K562 (cell line): ENCODE measurements at regions not wholly inside any gene's neighbourhood (a gene's known extent, or its start where the extent isn't known, plus 50 kb on each side); places are given as distances from the start of the nearest gene placed in this dataset.

Source experiments
- ATAC-seq: fragments of 200-7000 bp; cut with Tn5 transposase; 3 replicates; pipeline ENCODE4 v1.9.1; 2020; ENCODE audit warnings: moderate library complexity
- BruUV-seq: library from RNA; stranded (reverse); fragments of 400-500 nt; replicated peaks from 2 replicates; lab custom pipeline; 2021; lab: Mats Ljungman, UMichigan
- CTCF ChIA-PET: fragments of 300-600 bp; formaldehyde crosslinking; extraction: SDS; loops from one replicate; lab custom pipeline; 2021; ENCODE audit warnings: low intra/inter-chr PET ratio; lab: Yijun Ruan, JAX
- POLR2A ChIA-PET: fragments of 300-600, 350-650 bp; sonication (Branson Sonifier 250); formaldehyde crosslinking; extraction: SDS; loops from one replicate; lab custom pipeline; 2021; ENCODE audit warnings: antibody characterized with exemption, inconsistent platforms; lab: Yijun Ruan, JAX
- DNase-seq, 4 experiments: peaks; one replicate each; pipeline versions ENCODE4 v3.0.0 to v3.0.0-alpha.2; 2011 to 2018; ENCODE audit warnings: low spot score in 3 of 4, mixed read lengths in 3 of 4; ENCODE audit errors: extremely low read depth in 1 of 4
- FAIRE-seq: peaks from 2 replicates; lab custom pipeline; 2011; peaks lifted over from hg19 to GRCh38; lab: Jason Lieb, UNC
- H2AFZ ChIP-seq: 2 replicates; pipeline ENCODE4 v1.6.0; 2011; ENCODE audit warnings: low read depth, low read length, control low read depth, inconsistent platforms
- H3K27ac ChIP-seq: fragments of 200-600 bp; 3 replicates; pipeline ENCODE4 v1.8.0; 2011; ENCODE audit warnings: low read depth, mild to moderate bottlenecking, control low read depth, inconsistent platforms, low read length, moderate library complexity, mixed read lengths; ENCODE audit errors: extremely low read depth
- H3K27me3 ChIP-seq, 2 experiments: fragments of 300-600 bp in 1 of 2; 2 replicates in 1 of 2; 3 replicates in 1 of 2; pipeline versions ENCODE4 v1.6.0 to v1.8.0; 2011; ENCODE audit warnings: inconsistent platforms in 2 of 2, low read length in 2 of 2, mild to moderate bottlenecking in 1 of 2, mixed read lengths in 1 of 2, moderate library complexity in 1 of 2; ENCODE audit not compliant: control insufficient read depth in 2 of 2, insufficient read depth in 2 of 2
- H3K36me3 ChIP-seq: fragments of 300-600 bp; 3 replicates; pipeline ENCODE4 v1.8.0; 2011; ENCODE audit warnings: mild to moderate bottlenecking, low read length, inconsistent platforms; ENCODE audit not compliant: control insufficient read depth, insufficient read depth
- H3K4me1 ChIP-seq, 2 experiments: fragments of 200-600 bp in 1 of 2; replicated peaks in 1 of 2; 2 replicates in 1 of 2; 3 replicates in 1 of 2; pipeline versions ENCODE4 v1.5.1 to v1.8.0; 2011; ENCODE audit warnings: inconsistent platforms in 2 of 2, low read length in 2 of 2, mild to moderate bottlenecking in 1 of 2, mixed read lengths in 1 of 2, moderate library complexity in 1 of 2; ENCODE audit not compliant: control insufficient read depth in 2 of 2, insufficient read depth in 2 of 2
- H3K4me2 ChIP-seq: 2 replicates; pipeline ENCODE4 v1.6.1; 2011; ENCODE audit warnings: low read length, control low read depth, inconsistent platforms, mixed read lengths; ENCODE audit not compliant: insufficient read depth
- H3K4me3 ChIP-seq: fragments of 200-600 bp; sonication (generic), shearing (Covaris generic); 2 replicates; pipeline ENCODE4 v1.5.1; 2016; ENCODE audit warnings: control low read depth, inconsistent platforms
- H3K79me2 ChIP-seq: fragments of 200-600 bp; 3 replicates; pipeline ENCODE4 v1.8.0; 2011; ENCODE audit warnings: low read length, inconsistent platforms; ENCODE audit not compliant: control insufficient read depth, insufficient read depth
- H3K9ac ChIP-seq, 2 experiments: 2 replicates each; pipeline versions ENCODE4 v1.6.0 to v1.6.1; 2011; ENCODE audit warnings: low read depth in 2 of 2, low read length in 2 of 2, control low read depth in 1 of 2, inconsistent platforms in 1 of 2, mild to moderate bottlenecking in 1 of 2, mixed read lengths in 1 of 2; ENCODE audit not compliant: insufficient read depth in 1 of 2
- H3K9me1 ChIP-seq: one replicate; pipeline ENCODE4 v1.6.0; 2011; ENCODE audit warnings: inconsistent platforms, mild to moderate bottlenecking, low read length, moderate library complexity; ENCODE audit not compliant: control insufficient read depth, insufficient read depth
- H3K9me3 ChIP-seq: replicated peaks from 2 replicates; pipeline ENCODE4 v1.5.1; 2011; ENCODE audit warnings: low read depth, low read length, inconsistent platforms; ENCODE audit not compliant: control insufficient read depth, insufficient read depth
- H4K20me1 ChIP-seq: replicated peaks from 2 replicates; pipeline ENCODE4 v1.6.1; 2011; ENCODE audit warnings: low read length, inconsistent platforms, mixed read lengths; ENCODE audit not compliant: control insufficient read depth, insufficient read depth
- CC2D1A ChIP-seq: fragments of 450-650 bp; IDR thresholded peaks from 2 replicates; pipeline ENCODE4 v1.6.1; 2017; ENCODE audit warnings: mild to moderate bottlenecking
- DNMT1 ChIP-seq: fragments of 450-650 bp; IDR thresholded peaks from 2 replicates; pipeline ENCODE4 v1.6.1; 2016; ENCODE audit warnings: antibody characterized with exemption, mild to moderate bottlenecking
- ETV6 ChIP-seq, 3 experiments: fragments of 150-350 bp in 1 of 3; sonication (generic) in 1 of 3; formaldehyde crosslinking in 1 of 3; IDR thresholded peaks; 2 replicates each; pipeline versions ENCODE4 v1.6.1 to v1.8.0; 2014 to 2022; ENCODE audit warnings: borderline replicate concordance in 2 of 3, low read depth in 2 of 3, antibody characterized with exemption in 1 of 3, low read length in 1 of 3, mild to moderate bottlenecking in 1 of 3, missing genetic modification reagents in 1 of 3
- GTF2E2 ChIP-seq: fragments of 200-800 bp; sonication (Bioruptor generic); IDR thresholded peaks from 2 replicates; pipeline ENCODE4 v1.6.1; 2016; ENCODE audit warnings: missing genetic modification characterization, missing compliant biosample characterization
- HDAC3 ChIP-seq: fragments of 450-650 bp; IDR thresholded peaks from 2 replicates; pipeline ENCODE4 v1.6.1; 2018; ENCODE audit warnings: borderline replicate concordance, mild to moderate bottlenecking, moderate library complexity; ENCODE audit not compliant: partially characterized antibody
- KLF16 ChIP-seq: IDR thresholded peaks from 2 replicates; pipeline ENCODE4 v1.6.1; 2016; ENCODE audit warnings: antibody characterized with exemption
- LARP7 ChIP-seq: fragments of 450-650 bp; IDR thresholded peaks from 2 replicates; pipeline ENCODE4 v1.6.1; 2016
- NCOA6 ChIP-seq: fragments of 450-650 bp; IDR thresholded peaks from 2 replicates; pipeline ENCODE4 v1.6.1; 2017; ENCODE audit warnings: mild to moderate bottlenecking
- NFE2 ChIP-seq: IDR thresholded peaks from 2 replicates; pipeline ENCODE4 v1.6.1; 2014; ENCODE audit warnings: antibody characterized with exemption, low read depth
- NFRKB ChIP-seq: fragments of 450-650 bp; IDR thresholded peaks from 2 replicates; pipeline ENCODE4 v1.6.1; 2016; ENCODE audit warnings: low read depth
- RCOR1 ChIP-seq, 2 experiments: IDR thresholded peaks; 2 replicates each; pipeline ENCODE4 v1.6.1; 2012; ENCODE audit warnings: low read depth in 2 of 2, low read length in 2 of 2, borderline replicate concordance in 1 of 2, improper control_type of control experiment in 1 of 2
- SNIP1 ChIP-seq: fragments of 450-650 bp; IDR thresholded peaks from 2 replicates; pipeline ENCODE4 v1.7.1; 2017; ENCODE audit warnings: low read depth, mild to moderate bottlenecking
- TRIM28 ChIP-seq: fragments of 450-650 bp; IDR thresholded peaks from 2 replicates; pipeline ENCODE4 v1.6.1; 2017
- ZNF146 ChIP-seq: IDR thresholded peaks from one replicate; pipeline ENCODE4 v1.6.1; 2018; ENCODE audit warnings: missing compliant biosample characterization; ENCODE audit not compliant: unreplicated experiment
- ZNF174 ChIP-seq: fragments of 250-450 bp; sonication (Bioruptor Pico); IDR thresholded peaks from 2 replicates; pipeline ENCODE4 v1.4.0; 2020; ENCODE audit warnings: mild to moderate bottlenecking
- ZNF175 ChIP-seq: fragments of 200-800 bp; sonication (Bioruptor generic); IDR thresholded peaks from 2 replicates; pipeline ENCODE4 v1.6.1; 2016; ENCODE audit warnings: low read depth, mild to moderate bottlenecking, missing genetic modification characterization, missing compliant biosample characterization
- whole genome bisulfite sequencing: fragments of 100-300 bp; shearing (Covaris generic); methylation state at CpG from one replicate; pipeline ENCODE4 v1.1.6; 2016; ENCODE audit warnings: low coverage, mixed read lengths; ENCODE audit not compliant: insufficient coverage; ENCODE audit errors: missing lambda C conversion rate; 5-methylcytosine and 5-hydroxymethylcytosine counted together
- in situ Hi-C: fragments of 300-500 bp; cut with MboI; formaldehyde crosslinking; loops from 4 replicates; pipeline ENCODE4 v1.15.0; 2018; ENCODE audit warnings: inconsistent platforms, mixed read lengths
- intact Hi-C: fragments of 100-400 bp; cut with micrococcal nuclease; formaldehyde crosslinking; loops from 2 replicates; pipeline ENCODE4 v1.14.2; 2022
- TF ChIP-seq, protein P1 (sequence below): fragments of 250-450 bp; sonication (Bioruptor Pico); IDR thresholded peaks from 2 replicates; pipeline ENCODE4 v1.4.0; 2020; ENCODE audit warnings: mild to moderate bottlenecking, moderate library complexity

DNA sequence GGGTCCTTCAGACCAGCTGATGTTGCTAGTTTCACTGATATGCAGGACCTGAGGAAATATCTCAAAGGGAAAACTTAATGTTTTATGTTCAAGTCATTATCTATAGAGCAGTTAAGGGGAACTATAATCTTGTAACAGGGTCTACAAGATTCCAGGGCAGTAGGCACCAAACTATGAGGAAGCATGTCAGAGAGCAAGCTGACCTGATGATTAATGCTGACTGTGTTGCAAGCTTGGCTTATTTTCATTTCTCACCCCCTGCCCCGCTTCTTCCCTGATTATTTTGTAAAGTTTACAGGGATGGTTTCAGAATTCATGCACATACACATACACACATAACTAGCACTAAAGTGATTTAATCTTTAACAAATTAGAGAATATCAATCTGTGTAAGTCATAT lies 84.3 kb upstream of the CACNA2D1 start:
- BruUV-seq = no TSS peak
- no peaks in the 10 kb centered on the region for H3K9me3 ChIP-seq
- TF ChIP-seq SNIP1 = no peak
- no peak for TF ChIP-seq ZNF174
- no peak for TF ChIP-seq HDAC3
- TF ChIP-seq LARP7 = no peak
- TF ChIP-seq, protein P1, sequence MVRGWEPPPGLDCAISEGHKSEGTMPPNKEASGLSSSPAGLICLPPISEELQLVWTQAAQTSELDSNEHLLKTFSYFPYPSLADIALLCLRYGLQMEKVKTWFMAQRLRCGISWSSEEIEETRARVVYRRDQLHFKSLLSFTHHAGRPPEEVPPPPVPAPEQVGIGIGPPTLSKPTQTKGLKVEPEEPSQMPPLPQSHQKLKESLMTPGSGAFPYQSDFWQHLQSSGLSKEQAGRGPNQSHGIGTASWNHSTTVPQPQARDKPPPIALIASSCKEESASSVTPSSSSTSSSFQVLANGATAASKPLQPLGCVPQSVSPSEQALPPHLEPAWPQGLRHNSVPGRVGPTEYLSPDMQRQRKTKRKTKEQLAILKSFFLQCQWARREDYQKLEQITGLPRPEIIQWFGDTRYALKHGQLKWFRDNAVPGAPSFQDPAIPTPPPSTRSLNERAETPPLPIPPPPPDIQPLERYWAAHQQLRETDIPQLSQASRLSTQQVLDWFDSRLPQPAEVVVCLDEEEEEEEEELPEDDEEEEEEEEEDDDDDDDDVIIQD (CRISPR knock-in tag) = no peak
- no peak for TF ChIP-seq NFE2
- no peak for TF ChIP-seq CC2D1A
- no peak for TF ChIP-seq KLF16
- no peak for TF ChIP-seq ZNF175 (CRISPR knock-in tag)
- no peak for TF ChIP-seq RCOR1 (IDR thresholded peaks at IDR 0.05; ENCODE audit: borderline replicate concordance in 1 of 2, low read depth in 2 of 2, low read length in 2 of 2)
- TF ChIP-seq TRIM28 = no peak
- TF ChIP-seq ZNF146 (CRISPR knock-in tag) = no peak
- no peak for TF ChIP-seq NCOA6
- TF ChIP-seq DNMT1 = no peak
- no peak for TF ChIP-seq NFRKB
- TF ChIP-seq ETV6 (IDR thresholded peaks at IDR 0.05; ENCODE audit: borderline replicate concordance in 1 of 2, low read depth in 2 of 2, low read length in 1 of 2) = no peak
- TF ChIP-seq ETV6 (CRISPR knock-in tag; IDR thresholded peaks at IDR 0.05; ENCODE audit: borderline replicate concordance) = no peak
- TF ChIP-seq GTF2E2 (tag) = no peak
- TF ChIP-seq, all 486 proteins: peak for 0
- Histone ChIP-seq H3K36me3 (no peaks in the 10 kb centered on the region), H3K79me2 (no peaks in the 10 kb centered on the region), H3K4me3 (no peak overlapping the region), H2AFZ (no peak overlapping the region), H4K20me1 (no peaks in the 10 kb centered on the region), H3K4me1 (no peaks in the 10 kb centered on the region), H3K9ac (no peak overlapping the region), H3K4me2 (no peak overlapping the region), H3K27ac (no peak overlapping the region), H3K27me3 (no peaks in the 10 kb centered on the region), H3K9me1 (no peaks in the 10 kb centered on the region)
- in situ Hi-C loops = no loop called here
- intact Hi-C loops = no loop called here
- no peak for ATAC-seq
- WGBS = 0% methylated on average over 1 of the region's 1 CpG
- CTCF ChIA-PET = no interaction called here
- no peak for FAIRE-seq
- POLR2A ChIA-PET = no interaction called here
- no peak for DNase-seq
